ENCODE measurements at regions not wholly inside any gene's neighbourhood (a gene's known extent, or its start where the extent isn't known, plus 50 kb on each side); places are given as distances from the start of the nearest gene placed in this dataset.

- no peak overlapping the region for H3K4me3 ChIP-seq
- H2AFZ ChIP-seq (ENCODE audit: control insufficient read depth, low read depth, low read length) = no peak overlapping the region
- BruUV-seq (replicated peaks) = no TSS peak
- H3K9me3 ChIP-seq (replicated peaks; ENCODE audit: control insufficient read depth, insufficient read depth, low read length) = no peaks in the 10 kb centered on the region
- no peaks in the 10 kb centered on the region for H3K36me3 ChIP-seq (ENCODE audit: control insufficient read depth in 2 of 2, insufficient read depth in 2 of 2, low read length in 1 of 2)
- no peak overlapping the region for H3K9ac ChIP-seq (ENCODE audit: control insufficient read depth, insufficient read depth, low read length)
- ATAC-seq (no peak), DNase-seq (ENCODE audit: low read depth, low spot score) (no peak), FAIRE-seq (no peak)
- no peak overlapping the region for H3K27ac ChIP-seq (ENCODE audit: control insufficient read depth, insufficient read depth)
- no peak overlapping the region for H3K4me2 ChIP-seq (ENCODE audit: control insufficient read depth, insufficient read depth)
- no peaks in the 10 kb centered on the region for H4K20me1 ChIP-seq (ENCODE audit: control insufficient read depth, insufficient read depth)
- RAD21 ChIA-PET (ENCODE audit: unreplicated experiment) = no interaction called here
- SMC1A ChIA-PET (ENCODE audit: uncharacterized antibody, unreplicated experiment) = no interaction called here
- 0% methylated on average over 2 of the region's 2 CpGs for WGBS (ENCODE audit: insufficient coverage, insufficient replicate concordance, low lambda C conversion rate, missing lambda C conversion rate)
- no peak for TF ChIP-seq ZSCAN29 (IDR thresholded peaks at IDR 0.05)
- TF ChIP-seq ZNF274 (IDR thresholded peaks at IDR 0.05; ENCODE audit: insufficient read depth, insufficient read length) = no peak
- TF ChIP-seq NR2C1 (IDR thresholded peaks at IDR 0.05) = no peak
- TF ChIP-seq TCF7 (IDR thresholded peaks at IDR 0.05; ENCODE audit: borderline replicate concordance) = no peak
- TF ChIP-seq GABPA (IDR thresholded peaks at IDR 0.05; ENCODE audit: low read depth) = no peak
- POLR2A ChIA-PET = no interaction called here
- peaks cover 6% of the 10 kb centered on the region; the same call in 1 of the 2 replicates for H3K4me1 ChIP-seq (ENCODE audit: control insufficient read depth, insufficient read depth, low read length)
- H3K79me2 ChIP-seq (ENCODE audit: control insufficient read depth, insufficient read depth, low read length) = no peaks in the 10 kb centered on the region
- in situ Hi-C loops (cut with MboI) = no loop called here
- no peaks in the 10 kb centered on the region for H3K27me3 ChIP-seq (replicated peaks in 1 of 2; ENCODE audit: control insufficient read depth in 2 of 2, insufficient read depth in 2 of 2, low read length in 1 of 2)
- intact Hi-C loops (cut with micrococcal nuclease; ENCODE audit: unreplicated experiment) = no loop called here
- CTCF ChIA-PET = no interaction called here
Observed at GRCh38 chr9:18358325-18358724, 115.6 kb upstream of the ADAMTSL1 start.

- no peaks in the 10 kb centered on the region for H3K36me3 ChIP-seq (ENCODE audit: control insufficient read depth in 2 of 2, insufficient read depth in 2 of 2, low read length in 1 of 2)
- intact Hi-C loops (cut with micrococcal nuclease; ENCODE audit: unreplicated experiment) = no loop called here
- ChIA-PET CTCF (no interaction called here), POLR2A (no interaction called here), SMC1A (ENCODE audit: uncharacterized antibody, unreplicated experiment) (no interaction called here), RAD21 (ENCODE audit: unreplicated experiment) (no interaction called here)
- H3K9ac ChIP-seq (ENCODE audit: control insufficient read depth, insufficient read depth, low read length) = no peak overlapping the region
- BruUV-seq (replicated peaks) = no TSS peak
- H3K27ac ChIP-seq (ENCODE audit: control insufficient read depth, insufficient read depth) = no peak overlapping the region
- in situ Hi-C loops (cut with MboI) = no loop called here
- H3K27me3 ChIP-seq (replicated peaks in 1 of 2; ENCODE audit: control insufficient read depth in 2 of 2, insufficient read depth in 2 of 2, low read length in 1 of 2) = no peaks in the 10 kb centered on the region
- ATAC-seq (no peak), FAIRE-seq (no peak), DNase-seq (ENCODE audit: low read depth, low spot score) (no peak)
- no peak overlapping the region for H3K4me3 ChIP-seq
- H2AFZ ChIP-seq (ENCODE audit: control insufficient read depth, low read depth, low read length) = no peak overlapping the region
- H3K9me3 ChIP-seq (replicated peaks; ENCODE audit: control insufficient read depth, insufficient read depth, low read length) = no peaks in the 10 kb centered on the region
- no peaks in the 10 kb centered on the region for H3K79me2 ChIP-seq (ENCODE audit: control insufficient read depth, insufficient read depth, low read length)
- 4% methylated on average over 1 of the region's 1 CpG for WGBS (ENCODE audit: insufficient coverage, insufficient replicate concordance, low lambda C conversion rate, missing lambda C conversion rate)
- peaks cover 6% of the 10 kb centered on the region; the same call in 1 of the 2 replicates for H3K4me1 ChIP-seq (ENCODE audit: control insufficient read depth, insufficient read depth, low read length)
- H3K4me2 ChIP-seq (ENCODE audit: control insufficient read depth, insufficient read depth) = no peak overlapping the region
- no peaks in the 10 kb centered on the region for H4K20me1 ChIP-seq (ENCODE audit: control insufficient read depth, insufficient read depth)
- TF ChIP-seq SPI1 (IDR thresholded peaks at IDR 0.05; ENCODE audit: borderline replicate concordance, insufficient read depth, low read depth, low read length) (no peak), ZNF207 (IDR thresholded peaks at IDR 0.05; ENCODE audit: borderline replicate concordance) (no peak), SMAD1 (IDR thresholded peaks at IDR 0.05; ENCODE audit: low read depth, partially characterized antibody) (no peak), CEBPB (IDR thresholded peaks at IDR 0.05; ENCODE audit: borderline replicate concordance in 1 of 2, low read depth in 2 of 2, low read length in 2 of 2) (no peak), BRCA1 (IDR thresholded peaks at IDR 0.05; ENCODE audit: low read depth, low read length) (no peak), SMC3 (IDR thresholded peaks at IDR 0.05; ENCODE audit: borderline replicate concordance, low read length) (no peak), RFX5 (IDR thresholded peaks at IDR 0.05; ENCODE audit: low read depth, low read length) (no peak), CREB1 (IDR thresholded peaks at IDR 0.05; ENCODE audit: low read depth) (no peak), FOXK2 (IDR thresholded peaks at IDR 0.05) (no peak), EED (IDR thresholded peaks at IDR 0.05; ENCODE audit: low read depth) (no peak), ZSCAN29 (IDR thresholded peaks at IDR 0.05) (no peak), CBX3 (IDR thresholded peaks at IDR 0.05; ENCODE audit: borderline replicate concordance, low read depth) (no peak), POLR2AphosphoS2 (IDR thresholded peaks at IDR 0.05; ENCODE audit: low read depth, low read length) (no peak), CHD2 (IDR thresholded peaks at IDR 0.05; ENCODE audit: borderline replicate concordance, low read depth, low read length) (no peak), MYB (IDR thresholded peaks at IDR 0.05; ENCODE audit: borderline replicate concordance, low read depth, low read length) (no peak)
- TF ChIP-seq, protein P1, sequence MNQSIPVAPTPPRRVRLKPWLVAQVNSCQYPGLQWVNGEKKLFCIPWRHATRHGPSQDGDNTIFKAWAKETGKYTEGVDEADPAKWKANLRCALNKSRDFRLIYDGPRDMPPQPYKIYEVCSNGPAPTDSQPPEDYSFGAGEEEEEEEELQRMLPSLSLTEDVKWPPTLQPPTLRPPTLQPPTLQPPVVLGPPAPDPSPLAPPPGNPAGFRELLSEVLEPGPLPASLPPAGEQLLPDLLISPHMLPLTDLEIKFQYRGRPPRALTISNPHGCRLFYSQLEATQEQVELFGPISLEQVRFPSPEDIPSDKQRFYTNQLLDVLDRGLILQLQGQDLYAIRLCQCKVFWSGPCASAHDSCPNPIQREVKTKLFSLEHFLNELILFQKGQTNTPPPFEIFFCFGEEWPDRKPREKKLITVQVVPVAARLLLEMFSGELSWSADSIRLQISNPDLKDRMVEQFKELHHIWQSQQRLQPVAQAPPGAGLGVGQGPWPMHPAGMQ (IDR thresholded peaks at IDR 0.05; ENCODE audit: borderline replicate concordance) = no peak
Observed at GRCh38 chr9:18359335-18359734, 114.6 kb upstream of the ADAMTSL1 start.
